Mesendoderm (in vitro differentiated cells): ENCODE measurements at regions not wholly inside any gene's neighbourhood (a gene's known extent, or its start where the extent isn't known, plus 50 kb on each side); places are given as distances from the start of the nearest gene placed in this dataset.
A peak's percentile ranks its signal among the peaks of the same experiment; 100 is the strongest.
"Not testable (repeated sequence)": the region's sequence is repeated elsewhere in the genome, so short reads cannot be mapped to it uniquely, and the experiment has no call there.

Experiments
- DNase-seq: peaks from one replicate; pipeline ENCODE4 v3.0.0; 2013
- H2AK5ac ChIP-seq: 2 replicates; pipeline ENCODE4 v1.6.1; 2013; ENCODE audit warnings: low read length, inconsistent platforms
- H2BK120ac ChIP-seq: 2 replicates; pipeline ENCODE4 v1.6.1; 2013; ENCODE audit warnings: low read depth, mild to moderate bottlenecking, low read length, moderate library complexity, mixed read lengths
- H2BK15ac ChIP-seq: replicated peaks from 2 replicates; pipeline ENCODE4 v1.6.1; 2013; ENCODE audit warnings: low read depth, mild to moderate bottlenecking, moderate library complexity
- H2BK5ac ChIP-seq: 2 replicates; pipeline ENCODE4 v1.6.1; 2013; ENCODE audit warnings: low read length, inconsistent platforms
- H3K18ac ChIP-seq: 2 replicates; pipeline ENCODE4 v1.6.1; 2013; ENCODE audit warnings: mild to moderate bottlenecking, low read length, mixed read lengths
- H3K23ac ChIP-seq: one replicate; pipeline ENCODE4 v1.6.1; 2013; ENCODE audit warnings: low read length
- H3K27ac ChIP-seq: 2 replicates; pipeline ENCODE4 v1.5.1; 2013; ENCODE audit warnings: low read depth, mild to moderate bottlenecking, inconsistent platforms, low read length, moderate library complexity
- H3K27me3 ChIP-seq: 2 replicates; pipeline ENCODE4 v1.6.1; 2013; ENCODE audit warnings: low read length, control low read depth, mild to moderate bottlenecking, inconsistent platforms; ENCODE audit not compliant: insufficient read depth, poor library complexity
- H3K36me3 ChIP-seq: 2 replicates; pipeline ENCODE4 v1.6.1; 2013; ENCODE audit warnings: low read length, inconsistent platforms; ENCODE audit not compliant: control insufficient read depth, insufficient read depth
- H3K4ac ChIP-seq: one replicate; pipeline ENCODE4 v1.6.1; 2013; ENCODE audit warnings: low read depth, mild to moderate bottlenecking, low read length, moderate library complexity
- H3K4me1 ChIP-seq: 2 replicates; pipeline ENCODE4 v1.6.1; 2013; ENCODE audit warnings: low read depth, low read length, inconsistent platforms; ENCODE audit not compliant: control insufficient read depth
- H3K4me2 ChIP-seq: 2 replicates; pipeline ENCODE4 v1.6.1; 2013; ENCODE audit warnings: low read length
- H3K4me3 ChIP-seq: 2 replicates; pipeline ENCODE4 v1.5.1; 2013; ENCODE audit warnings: mild to moderate bottlenecking, low read length
- H3K56ac ChIP-seq: one replicate; pipeline ENCODE4 v1.6.1; 2013; ENCODE audit warnings: low read length
- H3K79me1 ChIP-seq: 2 replicates; pipeline ENCODE4 v1.6.1; 2013; ENCODE audit warnings: low read length, inconsistent platforms
- H3K79me2 ChIP-seq: 2 replicates; pipeline ENCODE4 v1.6.1; 2013; ENCODE audit warnings: mild to moderate bottlenecking, low read length; ENCODE audit not compliant: control insufficient read depth, insufficient read depth
- H3K9ac ChIP-seq: 2 replicates; pipeline ENCODE4 v1.6.1; 2013; ENCODE audit warnings: low read length, inconsistent platforms
- H4K5ac ChIP-seq: one replicate; pipeline ENCODE4 v1.6.1; 2013; ENCODE audit warnings: low read length
- H4K8ac ChIP-seq: one replicate; pipeline ENCODE4 v1.6.1; 2013; ENCODE audit warnings: low read depth, mild to moderate bottlenecking, control low read depth, low read length, moderate library complexity
- WGBS: extraction: QIAGEN DNeasy Blood & Tissue Kit; methylation state at CpG from one replicate; pipeline ENCODE4 v1.1.7; 2013; ENCODE audit warnings: low lambda C conversion rate, missing lambda C conversion rate; ENCODE audit not compliant: insufficient coverage; ENCODE audit errors: extremely low coverage; 5-methylcytosine and 5-hydroxymethylcytosine counted together

DNA sequence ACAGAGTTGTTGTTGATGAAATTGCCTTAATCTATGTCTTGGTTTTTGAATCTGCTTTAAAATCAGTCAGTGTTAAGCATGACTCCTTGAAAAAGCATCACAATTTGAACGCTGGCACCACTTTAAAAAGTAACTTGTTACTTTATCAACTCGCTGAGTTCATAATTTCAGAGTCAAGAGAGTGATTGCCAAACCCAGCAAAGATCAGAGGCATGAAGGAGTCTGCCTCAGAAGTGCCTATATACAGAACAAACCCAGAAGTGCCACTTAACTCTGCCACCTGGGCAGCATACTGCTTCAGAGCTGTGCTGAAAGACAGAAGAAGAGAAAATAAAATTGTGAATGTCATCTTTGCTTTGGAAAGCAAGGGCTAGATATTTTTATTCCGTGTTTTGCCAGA lies 73.6 kb upstream of the HCRTR2 start:
- Histone ChIP-seq H3K18ac (no peak overlapping the region), H2BK15ac (no peak overlapping the region), H3K4me3 (no peak overlapping the region), H3K23ac (no peak overlapping the region), H2BK120ac (no peak overlapping the region), H2BK5ac (no peak overlapping the region), H3K4me1 (no peaks in the 10 kb centered on the region), H3K27me3 (no peaks in the 10 kb centered on the region), H3K79me1 (no peaks in the 10 kb centered on the region), H2AK5ac (no peak overlapping the region), H3K4me2 (no peak overlapping the region), H3K9ac (no peak overlapping the region), H4K5ac (no peak overlapping the region), H3K36me3 (no peaks in the 10 kb centered on the region), H3K79me2 (no peaks in the 10 kb centered on the region), H4K8ac (no peak overlapping the region), H3K4ac (no peak overlapping the region), H3K56ac (no peak overlapping the region), H3K27ac (no peak overlapping the region)
- DNase-seq = no peak
- no CpG with 5 or more reads among the region's 3 CpGs for WGBS

DNA sequence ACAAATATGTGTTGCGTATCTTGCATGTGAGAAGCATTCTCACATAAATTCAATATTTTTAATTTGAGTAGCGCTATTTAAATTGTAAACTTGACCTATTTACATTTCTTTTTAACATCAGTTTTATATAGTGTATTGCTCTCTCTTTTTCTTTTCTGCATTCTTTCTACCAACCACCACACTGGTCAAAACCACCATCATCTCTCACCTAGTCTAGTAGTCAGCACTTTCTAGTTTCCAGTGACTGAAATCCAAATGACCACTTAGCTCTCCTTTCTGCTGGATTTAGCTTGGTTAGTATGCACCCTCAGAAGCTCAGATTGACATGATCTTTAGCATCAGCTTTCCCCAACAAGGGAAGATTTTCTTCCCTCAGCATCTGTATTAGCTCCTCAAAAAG lies 73.2 kb upstream of the HCRTR2 start:
- Histone ChIP-seq H3K23ac (no peak overlapping the region), H3K79me1 (no peaks in the 10 kb centered on the region), H2BK120ac (no peak overlapping the region), H3K56ac (no peak overlapping the region), H3K4ac (no peak overlapping the region), H3K4me3 (no peak overlapping the region), H2BK15ac (no peak overlapping the region), H3K4me2 (no peak overlapping the region), H2AK5ac (no peak overlapping the region), H4K8ac (no peak overlapping the region), H3K27ac (no peak overlapping the region), H3K36me3 (no peaks in the 10 kb centered on the region), H3K9ac (no peak overlapping the region), H4K5ac (no peak overlapping the region), H3K27me3 (no peaks in the 10 kb centered on the region), H3K4me1 (no peaks in the 10 kb centered on the region), H3K79me2 (no peaks in the 10 kb centered on the region), H2BK5ac (no peak overlapping the region), H3K18ac (no peak overlapping the region)
- WGBS = no CpG with 5 or more reads among the region's 2 CpGs
- DNase-seq = no peak

DNA sequence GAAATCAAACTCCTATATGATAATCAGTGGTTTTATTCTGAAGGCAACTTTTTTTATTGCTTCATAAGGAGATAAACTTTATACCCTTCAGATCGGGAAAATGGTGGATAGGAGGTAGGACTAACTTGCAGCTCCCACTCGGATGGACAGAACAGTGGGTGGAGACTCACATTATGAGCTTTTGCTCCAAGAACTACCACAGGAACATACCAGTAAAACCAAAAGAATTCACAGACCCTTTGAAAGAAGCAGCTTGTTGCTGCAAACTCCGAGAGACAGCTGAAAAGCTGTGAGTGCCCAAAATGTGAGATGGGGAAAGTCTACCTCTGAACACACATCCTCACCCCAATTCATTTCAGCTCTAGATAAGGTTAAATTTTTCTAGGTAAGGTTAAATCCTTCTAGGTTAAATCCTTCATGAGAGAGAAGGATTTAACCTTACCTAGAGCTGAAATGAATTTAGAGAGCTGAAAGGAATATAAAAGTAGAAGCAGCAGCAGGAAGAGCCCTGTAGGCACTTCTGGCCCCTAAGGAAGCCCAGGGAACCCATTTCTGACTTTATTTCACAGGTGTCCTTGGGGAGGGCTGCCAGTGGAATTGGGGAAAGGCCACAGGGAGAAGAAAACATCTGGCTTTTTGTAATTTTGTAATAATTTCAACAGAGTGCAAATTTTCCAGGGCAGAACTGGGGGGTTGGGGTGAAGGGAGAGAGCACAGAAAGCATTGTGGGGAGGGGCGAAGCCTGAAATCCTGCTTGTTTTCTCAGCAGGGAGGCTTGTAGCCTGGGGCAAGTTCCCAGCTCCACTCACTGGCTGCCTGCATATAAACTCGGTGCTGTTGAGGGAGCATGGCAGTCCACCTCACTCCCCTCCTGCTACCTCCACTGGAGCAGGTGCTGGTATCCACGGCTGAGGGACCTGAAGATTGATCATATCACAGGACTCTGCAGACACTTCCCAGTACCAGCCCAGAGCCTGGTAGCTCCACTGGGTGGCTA lies 65.9 kb upstream of the HCRTR2 start:
- Histone ChIP-seq H3K4me3 (no peak overlapping the region), H3K4me2 (no peak overlapping the region), H3K79me2 (no peaks in the 10 kb centered on the region), H3K18ac (no peak overlapping the region), H3K79me1 (no peaks in the 10 kb centered on the region), H3K27me3 (no peaks in the 10 kb centered on the region), H3K56ac (no peak overlapping the region), H2BK120ac (no peak overlapping the region), H3K36me3 (no peaks in the 10 kb centered on the region), H4K8ac (no peak overlapping the region), H2AK5ac (no peak overlapping the region), H3K9ac (no peak overlapping the region), H2BK15ac (no peak overlapping the region), H3K4me1 (no peaks in the 10 kb centered on the region), H2BK5ac (no peak overlapping the region), H3K27ac (no peak overlapping the region), H3K4ac (no peak overlapping the region), H3K23ac (no peak overlapping the region), H4K5ac (no peak overlapping the region)
- no CpG with 5 or more reads among the region's 6 CpGs for WGBS
- peak; percentile 71 for DNase-seq

DNA sequence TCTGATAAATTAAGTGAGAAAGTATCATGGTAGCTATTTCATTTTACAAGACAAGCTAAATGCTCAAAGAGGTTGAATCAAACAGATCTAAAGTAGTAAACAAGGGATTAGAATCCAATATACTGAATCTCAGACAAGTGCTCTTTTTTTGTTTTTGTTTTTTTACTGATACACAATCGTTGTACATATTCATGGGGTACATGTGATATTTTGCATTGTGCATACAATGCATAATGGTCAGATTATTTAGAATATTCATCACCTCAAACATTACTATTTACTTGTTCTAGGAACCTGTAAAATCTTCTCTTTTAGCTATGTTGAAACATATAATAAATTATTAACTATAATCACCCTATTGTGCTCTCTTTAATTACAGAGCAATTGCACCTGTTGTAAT lies 57.0 kb upstream of the HCRTR2 start:
- no peak overlapping the region for H3K18ac ChIP-seq
- H3K9ac ChIP-seq = no peak overlapping the region
- H2AK5ac ChIP-seq = no peak overlapping the region
- H3K79me2 ChIP-seq = no peaks in the 10 kb centered on the region
- no peak overlapping the region for H3K23ac ChIP-seq
- no peak overlapping the region for H2BK120ac ChIP-seq
- whole genome bisulfite sequencing = no CpG with 5 or more reads among the region's 1 CpG
- H3K4me1 ChIP-seq = no peaks in the 10 kb centered on the region
- H2BK5ac ChIP-seq = no peak overlapping the region
- no peak overlapping the region for H3K4me3 ChIP-seq
- no peak for DNase-seq
- no peak overlapping the region for H3K56ac ChIP-seq
- H3K4me2 ChIP-seq = no peak overlapping the region
- H4K5ac ChIP-seq = no peak overlapping the region
- no peak overlapping the region for H3K27ac ChIP-seq
- no peak overlapping the region for H2BK15ac ChIP-seq
- H3K36me3 ChIP-seq = no peaks in the 10 kb centered on the region
- H4K8ac ChIP-seq = no peak overlapping the region
- H3K27me3 ChIP-seq = no peaks in the 10 kb centered on the region
- H3K4ac ChIP-seq = no peak overlapping the region
- no peaks in the 10 kb centered on the region for H3K79me1 ChIP-seq

DNA sequence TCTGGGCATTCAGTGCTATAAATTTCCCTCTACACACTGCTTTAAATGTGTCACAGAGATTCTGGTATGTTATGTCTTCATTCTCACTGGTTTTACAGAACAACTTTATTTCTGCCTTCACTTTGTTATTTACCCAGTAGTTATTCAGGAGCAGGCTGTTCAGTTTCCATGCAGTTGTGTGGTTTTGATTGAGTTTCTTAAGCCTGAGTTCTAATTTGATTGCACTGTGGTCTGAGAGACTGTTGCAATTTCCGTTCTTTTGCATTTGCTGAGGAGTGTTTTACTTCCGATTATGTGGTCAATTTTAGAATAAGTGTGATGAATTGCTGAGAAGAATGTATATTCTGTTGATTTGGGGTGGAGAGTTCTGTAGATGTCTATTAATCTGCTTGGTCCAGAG lies 50.1 kb upstream of the HCRTR2 start:
- not testable (repeated sequence) for H3K79me2 ChIP-seq, H3K4ac ChIP-seq, H3K36me3 ChIP-seq, H3K4me1 ChIP-seq, H2BK120ac ChIP-seq, H2BK15ac ChIP-seq, H4K8ac ChIP-seq, H3K56ac ChIP-seq, DNase-seq, H3K9ac ChIP-seq, H4K5ac ChIP-seq, H3K79me1 ChIP-seq, H3K23ac ChIP-seq, H3K27ac ChIP-seq, H3K27me3 ChIP-seq, H2AK5ac ChIP-seq, H2BK5ac ChIP-seq, H3K4me2 ChIP-seq, H3K18ac ChIP-seq, H3K4me3 ChIP-seq
- WGBS = no CpG with 5 or more reads among the region's 2 CpGs
